Natural killer cell treated with Interleukin-12 subunit alpha and Interleukin-12 subunit beta and Interleukin-15 and Interleukin-18, amount 100 ng/mL, for 72 hours (primary cell): ENCODE measurements at regions not wholly inside any gene's neighbourhood (a gene's known extent, or its start where the extent isn't known, plus 50 kb on each side); places are given as distances from the start of the nearest gene placed in this dataset.
"Not testable (repeated sequence)": the region's sequence is repeated elsewhere in the genome, so short reads cannot be mapped to it uniquely, and the experiment has no call there.

Source experiments
- ATAC-seq, 2 donors: fragments of 150-1000 bp; cut with Tn5 transposase in 1 of 2; sonication (Bioruptor Pico), chemical (Tn5 transposase) in 1 of 2; 2 replicates each; pipeline ENCODE4 v1.10.0; 2021
- DNase-seq: peaks from one replicate; pipeline ENCODE4 v3.0.0; 2022; ENCODE audit warnings: low spot score
- H3K27ac Mint-ChIP-seq, 2 donors: 1 replicate in 1 of 2; 2 replicates in 1 of 2; pipeline ENCODE4 v1.8.0; 2022; ENCODE audit warnings: mixed read lengths in 2 of 2, mild to moderate bottlenecking in 1 of 2, moderate library complexity in 1 of 2
- H3K27me3 Mint-ChIP-seq, 2 donors: 1 replicate in 1 of 2; 2 replicates in 1 of 2; pipeline ENCODE4 v1.8.0; 2022; ENCODE audit warnings: mixed read lengths in 2 of 2
- H3K36me3 Mint-ChIP-seq: one replicate; pipeline ENCODE4 v1.8.0; 2022; ENCODE audit warnings: mixed read lengths
- H3K4me1 Mint-ChIP-seq, 2 donors: 1 replicate in 1 of 2; 2 replicates in 1 of 2; pipeline ENCODE4 v1.8.0; 2022; ENCODE audit warnings: low read depth in 2 of 2, mixed read lengths in 2 of 2, mild to moderate bottlenecking in 1 of 2
- H3K4me3 Mint-ChIP-seq: one replicate; pipeline ENCODE4 v1.8.0; 2022; ENCODE audit warnings: mixed read lengths
- H3K9me3 Mint-ChIP-seq: 2 replicates; pipeline ENCODE4 v1.8.0; 2022; ENCODE audit warnings: mixed read lengths

DNA sequence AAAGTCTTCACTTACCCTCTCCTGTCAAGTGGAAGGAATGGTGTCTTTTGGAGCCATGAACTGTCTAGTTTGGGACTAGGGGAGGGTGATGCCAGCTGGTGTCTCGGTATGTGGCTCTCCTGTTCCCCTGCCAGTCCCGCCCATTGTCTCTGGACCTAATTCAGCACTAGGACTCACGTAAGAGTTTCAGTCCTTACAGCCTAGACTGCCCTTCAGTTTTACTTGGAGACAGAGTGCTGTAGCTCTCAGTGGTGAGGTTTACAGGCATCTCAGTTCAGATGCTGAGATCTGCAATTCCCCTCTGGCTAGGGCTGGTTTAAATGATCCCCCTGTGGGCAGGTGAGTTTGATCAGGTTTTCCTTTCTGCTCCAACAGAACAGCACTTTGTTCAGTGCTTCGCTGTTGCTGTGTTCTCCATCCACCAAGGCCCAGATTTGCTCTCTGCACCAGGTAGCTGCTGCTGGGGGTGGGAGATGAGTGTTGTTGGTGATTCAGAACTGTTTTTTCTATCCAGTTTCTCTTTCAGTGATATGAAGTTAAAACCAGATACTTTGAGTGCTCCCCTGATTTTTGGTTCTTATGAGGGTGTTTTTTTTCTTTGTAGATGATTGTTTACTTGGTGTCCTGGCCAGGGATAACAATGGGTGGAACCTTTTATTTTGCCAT, 198.3 kb upstream of the RNPC3 start:
- ATAC-seq (no peak), DNase-seq (no peak)
- Mint-ChIP-seq H3K9me3 (peaks cover 13% of the 10 kb centered on the region), H3K27ac (no peak overlapping the region), H3K27me3 (no peaks in the 10 kb centered on the region), H3K4me1 (no peaks in the 10 kb centered on the region), H3K36me3 (no peaks in the 10 kb centered on the region), H3K4me3 (no peak overlapping the region)

DNA sequence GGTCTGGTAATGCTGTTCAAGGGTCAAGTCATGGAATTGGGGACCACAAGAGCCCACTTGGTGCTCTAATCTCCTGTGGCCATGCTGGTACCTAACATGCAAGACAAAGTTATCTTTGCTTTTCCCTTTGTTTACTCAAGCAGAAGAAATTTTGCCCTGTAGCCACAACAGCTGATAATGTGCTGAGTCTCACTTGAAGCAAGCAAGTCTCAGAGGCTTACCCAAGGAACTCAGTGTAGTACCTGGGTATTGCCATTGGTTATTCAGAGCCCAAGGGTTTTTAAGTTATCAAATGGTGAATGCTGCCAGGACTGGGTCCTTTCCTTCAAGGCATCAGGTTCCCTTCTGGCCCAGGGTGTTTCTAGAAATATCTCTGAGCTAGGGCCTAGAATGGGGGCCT, 198.9 kb upstream of the RNPC3 start:
- DNase-seq (no peak), ATAC-seq (no peak)
- no peaks in the 10 kb centered on the region for H3K36me3 Mint-ChIP-seq
- peaks cover 17% of the 10 kb centered on the region for H3K9me3 Mint-ChIP-seq
- no peak overlapping the region for H3K27ac Mint-ChIP-seq
- no peak overlapping the region for H3K4me3 Mint-ChIP-seq
- H3K27me3 Mint-ChIP-seq, result no peaks in the 10 kb centered on the region
- H3K4me1 Mint-ChIP-seq, result no peaks in the 10 kb centered on the region

- Mint-ChIP-seq H3K36me3 (no peaks in the 10 kb centered on the region), H3K4me1 (no peaks in the 10 kb centered on the region), H3K9me3 (peaks cover 7% of the 10 kb centered on the region), H3K27me3 (no peaks in the 10 kb centered on the region), H3K4me3 (no peak overlapping the region), H3K27ac (no peak overlapping the region)
- ATAC-seq (no peak), DNase-seq (no peak)
Measured at GRCh38 chr1:103309786-103310185, 201.5 kb upstream of the COL11A1 start.

- no peak overlapping the region for H3K27ac Mint-ChIP-seq
Measured at GRCh38 chr1:103307751-103308150, 199.4 kb upstream of the COL11A1 start.

GRCh38 chr1:103283841-103284669, 175.7 kb upstream of the COL11A1 start:
- DNase-seq, result no peak
- H3K36me3 Mint-ChIP-seq, result no peaks in the 10 kb centered on the region
- no peak overlapping the region for H3K27ac Mint-ChIP-seq
- no peaks in the 10 kb centered on the region for H3K4me1 Mint-ChIP-seq
- H3K4me3 Mint-ChIP-seq, result no peak overlapping the region
- ATAC-seq, result no peak
- H3K27me3 Mint-ChIP-seq, result no peaks in the 10 kb centered on the region
- H3K9me3 Mint-ChIP-seq, result peaks cover 15% of the 10 kb centered on the region

More at GRCh38 chr1:103307751-103308150, 199.4 kb upstream of the COL11A1 start:
- no peak for DNase-seq
- no peak overlapping the region for H3K4me3 Mint-ChIP-seq
- no peaks in the 10 kb centered on the region for H3K4me1 Mint-ChIP-seq
- no peaks in the 10 kb centered on the region for H3K36me3 Mint-ChIP-seq
- H3K9me3 Mint-ChIP-seq, result peaks cover 12% of the 10 kb centered on the region
- no peak for ATAC-seq
- H3K27me3 Mint-ChIP-seq, result no peaks in the 10 kb centered on the region

DNA sequence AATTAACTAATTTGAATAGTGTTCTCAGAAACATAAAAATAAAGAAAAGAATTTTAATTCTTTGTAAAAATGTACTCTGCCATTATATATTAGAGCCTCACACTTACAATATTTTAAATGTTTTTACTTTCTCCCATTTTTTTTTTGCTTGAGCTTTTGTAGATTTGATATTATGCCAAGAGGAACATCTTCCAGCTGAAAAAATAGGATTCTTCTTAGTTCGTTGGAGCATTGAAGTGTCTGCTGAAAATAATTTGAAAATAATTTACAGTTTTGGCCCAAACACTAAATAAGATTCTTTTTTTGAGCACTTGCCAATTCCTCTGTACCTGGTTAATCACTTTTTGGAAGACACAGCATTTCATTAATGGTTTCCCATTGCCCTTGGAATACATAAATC, 175.0 kb upstream of the COL11A1 start:
- Mint-ChIP-seq H3K4me1 (no peaks in the 10 kb centered on the region), H3K4me3 (no peak overlapping the region), H3K27ac (no peak overlapping the region), H3K36me3 (no peaks in the 10 kb centered on the region), H3K27me3 (no peaks in the 10 kb centered on the region), H3K9me3 (peaks cover 15% of the 10 kb centered on the region)
- DNase-seq, result no peak
- ATAC-seq, result no peak

DNA sequence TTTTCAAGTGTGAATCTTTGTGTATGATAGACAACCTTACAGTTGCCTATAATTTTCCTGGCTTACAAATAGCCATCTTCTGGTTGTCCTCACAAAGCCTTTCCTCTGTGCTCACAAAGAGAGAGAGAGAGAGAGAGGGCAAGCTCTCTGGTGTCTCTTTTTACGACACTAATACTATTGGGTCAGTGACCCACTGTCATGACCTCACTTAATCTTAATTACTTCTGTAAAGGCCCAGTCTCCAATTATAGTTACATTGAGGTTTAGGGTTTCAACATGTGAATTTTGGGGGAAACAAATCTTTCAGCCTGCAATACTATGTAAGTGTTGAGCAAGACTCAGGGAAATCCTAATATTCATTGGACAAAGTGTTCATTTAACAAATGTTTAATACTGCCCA, 167.4 kb upstream of the COL11A1 start:
- peaks cover 12% of the 10 kb centered on the region for H3K9me3 Mint-ChIP-seq
- no peak overlapping the region for H3K27ac Mint-ChIP-seq
- ATAC-seq, result no peak
- no peaks in the 10 kb centered on the region for H3K4me1 Mint-ChIP-seq
- no peak overlapping the region for H3K4me3 Mint-ChIP-seq
- no peaks in the 10 kb centered on the region for H3K27me3 Mint-ChIP-seq
- no peak for DNase-seq
- H3K36me3 Mint-ChIP-seq, result no peaks in the 10 kb centered on the region

DNA sequence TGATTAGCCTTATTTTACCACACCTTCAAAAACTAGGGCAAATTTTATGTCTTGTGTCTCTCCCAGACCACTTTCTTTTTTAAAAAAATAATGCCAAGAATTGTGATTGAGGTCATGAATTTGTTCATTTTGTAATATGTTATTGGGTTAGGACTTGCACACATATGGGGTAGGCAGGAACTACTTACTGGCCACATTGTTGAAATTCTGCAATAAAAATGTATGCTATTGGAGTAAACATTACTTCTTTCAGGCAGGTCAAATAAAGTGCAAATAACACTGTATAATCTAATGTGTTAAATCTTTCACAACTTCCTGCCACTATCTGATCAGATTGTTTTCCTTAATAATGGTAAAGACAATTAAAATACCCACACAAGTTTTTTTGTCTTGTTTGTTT, 166.6 kb upstream of the COL11A1 start:
- H3K27ac Mint-ChIP-seq, result no peak overlapping the region

GRCh38 chr1:103273106-103273505, 164.8 kb upstream of the COL11A1 start:
- H3K4me3 Mint-ChIP-seq, result no peak overlapping the region
- DNase-seq (no peak), ATAC-seq (no peak)
- H3K4me1 Mint-ChIP-seq, result no peaks in the 10 kb centered on the region
- H3K27ac Mint-ChIP-seq, result no peak overlapping the region
- no peaks in the 10 kb centered on the region for H3K36me3 Mint-ChIP-seq
- H3K9me3 Mint-ChIP-seq, result peaks cover 12% of the 10 kb centered on the region
- no peaks in the 10 kb centered on the region for H3K27me3 Mint-ChIP-seq

More for the DNA sequence above, 166.6 kb upstream of the COL11A1 start:
- ATAC-seq (no peak), DNase-seq (no peak)
- Mint-ChIP-seq H3K27me3 (no peaks in the 10 kb centered on the region), H3K4me1 (no peaks in the 10 kb centered on the region), H3K4me3 (no peak overlapping the region), H3K36me3 (no peaks in the 10 kb centered on the region), H3K9me3 (peaks cover 11% of the 10 kb centered on the region)

GRCh38 chr1:103271471-103271870, 163.1 kb upstream of the COL11A1 start:
- not testable (repeated sequence) for ATAC-seq, H3K4me1 Mint-ChIP-seq, DNase-seq, H3K4me3 Mint-ChIP-seq, H3K36me3 Mint-ChIP-seq, H3K27ac Mint-ChIP-seq, H3K27me3 Mint-ChIP-seq
- H3K9me3 Mint-ChIP-seq, result peaks cover 14% of the 10 kb centered on the region

DNA sequence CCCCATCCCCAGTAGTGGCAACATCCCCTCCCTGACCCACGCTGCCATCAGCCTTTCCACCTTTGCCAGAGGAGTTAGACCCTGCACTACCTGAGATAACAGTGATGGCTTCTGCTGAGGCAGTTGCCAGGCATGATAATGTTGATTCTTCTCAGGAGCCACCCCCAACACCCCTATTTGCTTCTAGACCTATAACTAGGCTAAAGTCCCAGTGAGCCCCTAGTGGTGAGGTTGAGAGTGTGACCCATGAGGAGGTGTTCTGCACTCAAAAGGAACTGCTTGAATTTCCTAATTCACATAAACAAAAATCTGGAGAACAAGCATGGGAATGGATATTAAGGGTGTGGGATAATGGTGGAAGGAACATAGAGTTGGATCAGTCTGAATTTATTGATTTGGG, 159.6 kb upstream of the COL11A1 start:
- no peak for DNase-seq
- ATAC-seq, result no peak
- no peaks in the 10 kb centered on the region for H3K27me3 Mint-ChIP-seq
- H3K27ac Mint-ChIP-seq, result no peak overlapping the region
- no peaks in the 10 kb centered on the region for H3K4me1 Mint-ChIP-seq
- H3K9me3 Mint-ChIP-seq, result peaks cover 15% of the 10 kb centered on the region
- no peak overlapping the region for H3K4me3 Mint-ChIP-seq
- H3K36me3 Mint-ChIP-seq, result no peaks in the 10 kb centered on the region

- no peak overlapping the region for H3K27ac Mint-ChIP-seq
Measured at GRCh38 chr1:103267266-103267665, 158.9 kb upstream of the COL11A1 start.

DNA sequence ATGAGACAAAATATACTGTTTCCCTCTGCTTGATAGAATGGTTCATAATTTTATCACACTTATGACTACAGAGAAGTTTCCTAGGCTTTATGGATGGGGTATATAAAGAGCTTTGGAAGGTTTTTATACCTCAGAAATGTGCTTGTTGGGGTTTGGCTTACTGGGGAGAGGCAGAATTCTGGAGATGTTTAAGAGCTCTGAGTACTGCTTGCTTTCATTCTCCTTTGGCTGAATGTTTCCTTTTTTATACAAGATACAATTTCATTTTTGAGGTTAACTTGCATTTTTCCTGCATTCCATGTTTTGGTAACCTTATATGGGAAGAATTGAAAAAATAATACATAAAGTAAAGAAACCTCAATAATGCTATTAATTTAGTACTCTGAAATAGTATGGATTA, 157.7 kb upstream of the COL11A1 start:
- Mint-ChIP-seq H3K27me3 (no peaks in the 10 kb centered on the region), H3K27ac (no peak overlapping the region), H3K9me3 (peaks cover 14% of the 10 kb centered on the region), H3K4me1 (no peaks in the 10 kb centered on the region), H3K36me3 (no peaks in the 10 kb centered on the region), H3K4me3 (no peak overlapping the region)
- ATAC-seq, result no peak
- DNase-seq, result no peak

More at GRCh38 chr1:103267266-103267665, 158.9 kb upstream of the COL11A1 start:
- H3K4me1 Mint-ChIP-seq, result no peaks in the 10 kb centered on the region
- no peaks in the 10 kb centered on the region for H3K27me3 Mint-ChIP-seq
- H3K4me3 Mint-ChIP-seq, result no peak overlapping the region
- DNase-seq (no peak), ATAC-seq (no peak)
- H3K9me3 Mint-ChIP-seq, result peaks cover 15% of the 10 kb centered on the region
- no peaks in the 10 kb centered on the region for H3K36me3 Mint-ChIP-seq

DNA sequence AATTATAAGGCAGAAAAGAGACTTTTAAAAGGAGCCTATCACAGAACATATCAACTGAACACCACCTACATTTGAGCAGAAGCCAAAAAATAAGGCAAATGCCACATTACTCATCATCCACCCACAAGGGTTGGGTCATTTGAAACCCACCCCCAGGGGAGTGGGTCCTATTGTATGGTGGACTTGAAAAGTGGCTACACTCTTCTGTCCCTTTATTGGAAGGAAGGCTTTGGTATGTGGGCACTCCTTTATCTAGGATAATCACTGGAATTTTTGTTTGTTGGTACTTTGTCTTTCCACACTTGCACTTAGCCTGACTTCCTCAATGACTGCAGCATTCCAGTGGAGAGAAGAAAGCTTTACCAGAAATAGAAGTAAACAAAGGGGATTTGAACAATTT, 157.2 kb upstream of the COL11A1 start:
- Mint-ChIP-seq H3K4me1 (no peaks in the 10 kb centered on the region), H3K27ac (no peak overlapping the region), H3K27me3 (no peaks in the 10 kb centered on the region), H3K4me3 (no peak overlapping the region), H3K9me3 (peaks cover 10% of the 10 kb centered on the region), H3K36me3 (no peaks in the 10 kb centered on the region)
- DNase-seq (no peak), ATAC-seq (no peak)
